Activated CD4-positive, alpha-beta T cell treated with anti-CD3 and anti-CD28 coated beads for 36 hours (primary cell): ENCODE measurements at regions not wholly inside any gene's neighbourhood (a gene's known extent, or its start where the extent isn't known, plus 50 kb on each side); places are given as distances from the start of the nearest gene placed in this dataset.

ENCODE experiments used
- ATAC-seq: fragments of 200-7000 bp; cut with Tn5 transposase; one replicate; pipeline ENCODE4 v1.10.0; 2021; ENCODE audit warnings: mild to moderate bottlenecking, moderate library complexity
- CTCF ChIA-PET: fragments of 350-600 bp; sonication (Branson Sonifier 250); formaldehyde crosslinking; loops from one replicate; lab custom pipeline; 2021; ENCODE audit warnings: antibody characterized with exemption; lab: Charles Lee
- POLR2A ChIA-PET: fragments of 350-600 bp; sonication (Branson Sonifier 250); formaldehyde crosslinking; loops from one replicate; lab custom pipeline; 2021; ENCODE audit warnings: antibody characterized with exemption, inconsistent platforms; lab: Charles Lee
- DNase-seq: peaks from one replicate; pipeline ENCODE4 v3.0.0-alpha.2; 2020
- H3K27ac Mint-ChIP-seq: one replicate; pipeline ENCODE4 v1.8.0; 2021; ENCODE audit warnings: mixed read lengths
- H3K27me3 Mint-ChIP-seq: one replicate; pipeline ENCODE4 v1.8.0; 2021; ENCODE audit warnings: mixed read lengths
- H3K36me3 Mint-ChIP-seq: one replicate; pipeline ENCODE4 v1.8.0; 2021; ENCODE audit warnings: low read depth, mixed read lengths
- H3K4me1 Mint-ChIP-seq: one replicate; pipeline ENCODE4 v1.8.0; 2021; ENCODE audit warnings: mixed read lengths
- H3K4me3 Mint-ChIP-seq: one replicate; pipeline ENCODE4 v1.8.0; 2021; ENCODE audit warnings: mild to moderate bottlenecking, moderate library complexity, mixed read lengths
- H3K9me3 Mint-ChIP-seq: one replicate; pipeline ENCODE4 v1.8.0; 2021; ENCODE audit warnings: low read depth, mixed read lengths
- intact Hi-C, 2 experiments: fragments of 100-400 bp; cut with DNase I in 1 of 2; cut with micrococcal nuclease in 1 of 2; formaldehyde crosslinking; loops; one replicate each; pipeline versions ENCODE4 v1.14.2 to v1.15.1; 2022 to 2024; cut with DNase I, micrococcal nuclease

- H3K27me3 Mint-ChIP-seq = no peaks in the 10 kb centered on the region
- peaks cover 2% of the 10 kb centered on the region for H3K9me3 Mint-ChIP-seq
- DNase-seq (no peak), ATAC-seq (no peak)
- H3K4me3 Mint-ChIP-seq = no peak overlapping the region
- H3K36me3 Mint-ChIP-seq = no peaks in the 10 kb centered on the region
- H3K27ac Mint-ChIP-seq = no peak overlapping the region
- POLR2A ChIA-PET = no interaction called here
- CTCF ChIA-PET = no interaction called here
- no peaks in the 10 kb centered on the region for H3K4me1 Mint-ChIP-seq
- intact Hi-C loops = no loop called here
Observed at GRCh38 chr9:118532592-118532991, 828.4 kb downstream of the TLR4 start.

- intact Hi-C loops = no loop called here
- DNase-seq (no peak), ATAC-seq (no peak)
- ChIA-PET POLR2A (no interaction called here), CTCF (no interaction called here)
- H3K9me3 Mint-ChIP-seq = peaks cover 2% of the 10 kb centered on the region
- H3K4me3 Mint-ChIP-seq = no peak overlapping the region
- H3K27ac Mint-ChIP-seq = no peak overlapping the region
- no peaks in the 10 kb centered on the region for H3K27me3 Mint-ChIP-seq
- H3K36me3 Mint-ChIP-seq = no peaks in the 10 kb centered on the region
- no peaks in the 10 kb centered on the region for H3K4me1 Mint-ChIP-seq
Observed at GRCh38 chr9:118533101-118533500, 828.9 kb downstream of the TLR4 start.

GRCh38 chr9:118533850-118534249 is 829.6 kb downstream of the TLR4 start:
- ATAC-seq = no peak
- ChIA-PET CTCF (no interaction called here), POLR2A (no interaction called here)
- Mint-ChIP-seq H3K4me3 (no peak overlapping the region), H3K9me3 (peaks cover 2% of the 10 kb centered on the region), H3K4me1 (no peaks in the 10 kb centered on the region), H3K27ac (no peak overlapping the region), H3K36me3 (no peaks in the 10 kb centered on the region), H3K27me3 (no peaks in the 10 kb centered on the region)
- intact Hi-C loops = no loop called here
- no peak for DNase-seq

- Mint-ChIP-seq H3K36me3 (no peaks in the 10 kb centered on the region), H3K27me3 (no peaks in the 10 kb centered on the region), H3K4me1 (no peaks in the 10 kb centered on the region), H3K9me3 (peaks cover 4% of the 10 kb centered on the region), H3K4me3 (no peak overlapping the region), H3K27ac (no peak overlapping the region)
- ATAC-seq (no peak), DNase-seq (no peak)
- POLR2A ChIA-PET = no interaction called here
- CTCF ChIA-PET = interaction anchor here (0.9 kb wide), 1 partner anchor 386 kb away, joined by 3 read pairs; no protein-coding TSS in a partner anchor
- intact Hi-C loops = no loop called here
Observed at GRCh38 chr9:118536153-118536552, 832.0 kb downstream of the TLR4 start.

- CTCF ChIA-PET = interaction anchor here (1.4 kb wide), 1 partner anchor 13 kb away, joined by 3 read pairs; no protein-coding TSS in a partner anchor
- Mint-ChIP-seq H3K4me1 (no peaks in the 10 kb centered on the region), H3K27me3 (no peaks in the 10 kb centered on the region), H3K27ac (no peak overlapping the region), H3K9me3 (peaks cover 4% of the 10 kb centered on the region), H3K4me3 (no peak overlapping the region), H3K36me3 (no peaks in the 10 kb centered on the region)
- POLR2A ChIA-PET = no interaction called here
- DNase-seq (no peak), ATAC-seq (no peak)
- intact Hi-C loops = no loop called here
Observed at GRCh38 chr9:118538959-118539358, 830.3 kb downstream of the BRINP1 start.

GRCh38 chr9:118553465-118553864 is 815.8 kb downstream of the BRINP1 start:
- H3K9me3 Mint-ChIP-seq = peaks cover 8% of the 10 kb centered on the region
- no peaks in the 10 kb centered on the region for H3K36me3 Mint-ChIP-seq
- intact Hi-C loops = no loop called here
- DNase-seq (no peak), ATAC-seq (no peak)
- no peak overlapping the region for H3K4me3 Mint-ChIP-seq
- no peak overlapping the region for H3K27ac Mint-ChIP-seq
- ChIA-PET CTCF (no interaction called here), POLR2A (no interaction called here)
- no peaks in the 10 kb centered on the region for H3K4me1 Mint-ChIP-seq
- H3K27me3 Mint-ChIP-seq = no peaks in the 10 kb centered on the region

- Mint-ChIP-seq H3K27me3 (no peaks in the 10 kb centered on the region), H3K27ac (no peak overlapping the region), H3K4me3 (no peak overlapping the region), H3K4me1 (no peaks in the 10 kb centered on the region), H3K36me3 (no peaks in the 10 kb centered on the region), H3K9me3 (peaks cover 8% of the 10 kb centered on the region)
- ChIA-PET CTCF (no interaction called here), POLR2A (no interaction called here)
- no peak for DNase-seq
- intact Hi-C loops = no loop called here
- ATAC-seq = no peak
Observed at GRCh38 chr9:118554987-118555386, 814.2 kb downstream of the BRINP1 start.

- intact Hi-C loops = no loop called here
- no peak overlapping the region for H3K4me3 Mint-ChIP-seq
- DNase-seq (no peak), ATAC-seq (no peak)
- H3K27ac Mint-ChIP-seq = no peak overlapping the region
- no peaks in the 10 kb centered on the region for H3K4me1 Mint-ChIP-seq
- ChIA-PET POLR2A (no interaction called here), CTCF (no interaction called here)
- H3K27me3 Mint-ChIP-seq = no peaks in the 10 kb centered on the region
- peaks cover 8% of the 10 kb centered on the region for H3K9me3 Mint-ChIP-seq
- H3K36me3 Mint-ChIP-seq = no peaks in the 10 kb centered on the region
Observed at GRCh38 chr9:118558026-118558425, 811.2 kb downstream of the BRINP1 start.

GRCh38 chr9:118558891-118559290 is 810.3 kb downstream of the BRINP1 start:
- Mint-ChIP-seq H3K27ac (no peak overlapping the region), H3K36me3 (no peaks in the 10 kb centered on the region), H3K4me1 (no peaks in the 10 kb centered on the region), H3K4me3 (no peak overlapping the region), H3K27me3 (no peaks in the 10 kb centered on the region), H3K9me3 (peaks cover 8% of the 10 kb centered on the region)
- CTCF ChIA-PET = no interaction called here
- POLR2A ChIA-PET = no interaction called here
- ATAC-seq = no peak
- intact Hi-C loops = no loop called here
- DNase-seq = no peak

- Mint-ChIP-seq H3K4me3 (no peak overlapping the region), H3K27ac (no peak overlapping the region), H3K27me3 (no peaks in the 10 kb centered on the region), H3K4me1 (no peaks in the 10 kb centered on the region), H3K36me3 (no peaks in the 10 kb centered on the region), H3K9me3 (peaks cover 8% of the 10 kb centered on the region)
- ChIA-PET CTCF (no interaction called here), POLR2A (no interaction called here)
- intact Hi-C loops = no loop called here
- ATAC-seq = no peak
- DNase-seq = no peak
Observed at GRCh38 chr9:118561051-118561450, 808.2 kb downstream of the BRINP1 start.

- ChIA-PET POLR2A (interaction anchor here (0.6 kb wide), 1 partner anchor 708 kb away, joined by 8 read pairs; no protein-coding TSS in a partner anchor), CTCF (no interaction called here)
- Mint-ChIP-seq H3K4me1 (no peaks in the 10 kb centered on the region), H3K36me3 (no peaks in the 10 kb centered on the region), H3K27ac (no peak overlapping the region), H3K4me3 (no peak overlapping the region), H3K9me3 (peaks cover 2% of the 10 kb centered on the region), H3K27me3 (no peaks in the 10 kb centered on the region)
- intact Hi-C loops = no loop called here
- ATAC-seq = no peak
- no peak for DNase-seq
Observed at GRCh38 chr9:118563677-118564076, 805.6 kb downstream of the BRINP1 start.

GRCh38 chr9:118567861-118568260 is 801.4 kb downstream of the BRINP1 start:
- H3K4me3 Mint-ChIP-seq = no peak overlapping the region
- CTCF ChIA-PET = no interaction called here
- ATAC-seq = no peak
- H3K27ac Mint-ChIP-seq = no peak overlapping the region
- DNase-seq = no peak
- no peaks in the 10 kb centered on the region for H3K27me3 Mint-ChIP-seq
- peaks cover 2% of the 10 kb centered on the region for H3K9me3 Mint-ChIP-seq
- intact Hi-C loops = no loop called here
- no peaks in the 10 kb centered on the region for H3K4me1 Mint-ChIP-seq
- POLR2A ChIA-PET = no interaction called here
- H3K36me3 Mint-ChIP-seq = no peaks in the 10 kb centered on the region

- Mint-ChIP-seq H3K4me1 (no peaks in the 10 kb centered on the region), H3K4me3 (no peak overlapping the region), H3K9me3 (peaks cover 2% of the 10 kb centered on the region), H3K27me3 (no peaks in the 10 kb centered on the region), H3K36me3 (no peaks in the 10 kb centered on the region), H3K27ac (no peak overlapping the region)
- ChIA-PET POLR2A (no interaction called here), CTCF (no interaction called here)
- no peak for ATAC-seq
- intact Hi-C loops = no loop called here
- no peak for DNase-seq
Observed at GRCh38 chr9:118568704-118569103, 800.5 kb downstream of the BRINP1 start.
